EH (cell line): ENCODE measurements at regions not wholly inside any gene's neighbourhood (a gene's known extent, or its start where the extent isn't known, plus 50 kb on each side); places are given as distances from the start of the nearest gene placed in this dataset.
"Not testable (repeated sequence)": the region's sequence is repeated elsewhere in the genome, so short reads cannot be mapped to it uniquely, and the experiment has no call there.

ENCODE experiments used
- DNase-seq: peaks from one replicate; pipeline ENCODE4 v3.0.0-alpha.2; 2015; ENCODE audit warnings: low read depth

GRCh38 chr7:33784000-33784399 is 121.3 kb upstream of the BMPER start:
- DNase-seq, result no peak

- no peak for DNase-seq
These were observed 116.8 kb upstream of the BMPER start for GRCh38 chr7:33788531-33788930.

- no peak for DNase-seq
These were observed 115.3 kb upstream of the BMPER start for GRCh38 chr7:33789871-33790630.

GRCh38 chr7:33790746-33791145 is 114.6 kb upstream of the BMPER start:
- DNase-seq, result no peak

- DNase-seq, result peak; percentile 45
These were observed 113.3 kb upstream of the BMPER start for GRCh38 chr7:33792041-33792440.

- DNase-seq, result no peak
These were observed 112.7 kb upstream of the BMPER start for GRCh38 chr7:33792547-33793105.

- DNase-seq, result no peak
These were observed 111.7 kb upstream of the BMPER start for GRCh38 chr7:33793616-33794015.

- DNase-seq, result no peak
These were observed 110.9 kb upstream of the BMPER start for GRCh38 chr7:33794419-33794818.

- no peak for DNase-seq
These were observed 110.4 kb upstream of the BMPER start for GRCh38 chr7:33794959-33795358.

- no peak for DNase-seq
These were observed 108.8 kb upstream of the BMPER start for GRCh38 chr7:33796538-33796937.

- not testable (repeated sequence) for DNase-seq
These were observed 107.8 kb upstream of the BMPER start for GRCh38 chr7:33797512-33797911.

- peak; percentile 22 for DNase-seq
These were observed 106.5 kb upstream of the BMPER start for GRCh38 chr7:33798686-33799325.

- DNase-seq, result no peak
These were observed 105.6 kb upstream of the BMPER start for GRCh38 chr7:33799766-33800165.

GRCh38 chr7:33802600-33802999 is 102.7 kb upstream of the BMPER start:
- no peak for DNase-seq

- DNase-seq, result no peak
These were observed 101.1 kb upstream of the BMPER start for GRCh38 chr7:33804140-33804660.

GRCh38 chr7:33805630-33806233 is 99.6 kb upstream of the BMPER start:
- DNase-seq, result peak; percentile 77

GRCh38 chr7:33806298-33807154 is 98.8 kb upstream of the BMPER start:
- DNase-seq, result peak; percentile 11

- no peak for DNase-seq
These were observed 98.2 kb upstream of the BMPER start for GRCh38 chr7:33807155-33807530.

GRCh38 chr7:33807779-33808482 is 97.4 kb upstream of the BMPER start:
- peak; percentile 89 for DNase-seq

GRCh38 chr7:33809228-33809627 is 96.1 kb upstream of the BMPER start:
- no peak for DNase-seq

- DNase-seq, result no peak
These were observed 95.0 kb upstream of the BMPER start for GRCh38 chr7:33810356-33810755.
